GM18868 (cell line): ENCODE measurements at regions not wholly inside any gene's neighbourhood (a gene's known extent, or its start where the extent isn't known, plus 50 kb on each side); places are given as distances from the start of the nearest gene placed in this dataset.

Experiments used
- ATAC-seq: cut with Tn5 transposase; IDR thresholded peaks from one replicate; pipeline ENCODE4 v1.9.1; 2021; ENCODE audit warnings: mild to moderate bottlenecking, moderate library complexity; ENCODE audit not compliant: unreplicated experiment

- ATAC-seq: no peak
These were observed 137.3 kb upstream of the FRMD4A start for GRCh38 chr10:14468023-14468441.

- ATAC-seq: no peak
These were observed 135.5 kb upstream of the FRMD4A start for GRCh38 chr10:14466257-14466656.

- no peak for ATAC-seq
These were observed 129.7 kb upstream of the FRMD4A start for GRCh38 chr10:14460447-14460846.

- ATAC-seq: no peak
These were observed 128.9 kb upstream of the FRMD4A start for GRCh38 chr10:14459665-14460064.

GRCh38 chr10:14456870-14457266 is 126.1 kb upstream of the FRMD4A start:
- ATAC-seq: no peak

GRCh38 chr10:14456218-14456869 is 125.6 kb upstream of the FRMD4A start:
- ATAC-seq: no peak

- ATAC-seq: no peak
These were observed 123.9 kb upstream of the FRMD4A start for GRCh38 chr10:14454629-14455028.

- ATAC-seq: no peak
These were observed 123.5 kb upstream of the FRMD4A start for GRCh38 chr10:14454206-14454605.

- ATAC-seq: no peak
These were observed 122.9 kb upstream of the FRMD4A start for GRCh38 chr10:14453593-14453992.

GRCh38 chr10:14451341-14451740 is 120.6 kb upstream of the FRMD4A start:
- no peak for ATAC-seq

GRCh38 chr10:14450041-14450491 is 119.3 kb upstream of the FRMD4A start:
- no peak for ATAC-seq

GRCh38 chr10:14449293-14449815 is 118.6 kb upstream of the FRMD4A start:
- no peak for ATAC-seq

GRCh38 chr10:14448197-14448990 is 117.7 kb upstream of the FRMD4A start:
- no peak for ATAC-seq

- ATAC-seq: no peak
These were observed 116.5 kb upstream of the FRMD4A start for GRCh38 chr10:14447094-14447839.

- ATAC-seq: no peak
These were observed 108.9 kb upstream of the FRMD4A start for GRCh38 chr10:14439451-14440259.

GRCh38 chr10:14438576-14438975 is 107.9 kb upstream of the FRMD4A start:
- no peak for ATAC-seq

GRCh38 chr10:14438057-14438456 is 107.3 kb upstream of the FRMD4A start:
- no peak for ATAC-seq

- ATAC-seq: no peak
These were observed 105.4 kb upstream of the FRMD4A start for GRCh38 chr10:14435976-14436632.

- no peak for ATAC-seq
These were observed 102.4 kb upstream of the FRMD4A start for GRCh38 chr10:14433147-14433546.

- no peak for ATAC-seq
These were observed 101.1 kb upstream of the FRMD4A start for GRCh38 chr10:14431868-14432267.
